CD4-positive, alpha-beta memory T cell (primary cell): ENCODE measurements at regions not wholly inside any gene's neighbourhood (a gene's known extent, or its start where the extent isn't known, plus 50 kb on each side); places are given as distances from the start of the nearest gene placed in this dataset.

Source experiments
- CTCF ChIA-PET: fragments of 350-600 bp; sonication (Branson Sonifier 250); formaldehyde crosslinking; loops from one replicate; lab custom pipeline; 2021; ENCODE audit warnings: inconsistent platforms; ENCODE audit not compliant: partially characterized antibody; lab: Charles Lee
- POLR2A ChIA-PET: fragments of 350-600 bp; sonication (Branson Sonifier 250); formaldehyde crosslinking; loops from one replicate; lab custom pipeline; 2021; ENCODE audit not compliant: partially characterized antibody; lab: Charles Lee
- DNase-seq, 5 donors: peaks; one replicate each; pipeline versions ENCODE4 v3.0.0 to v3.0.0-alpha.2; 2020 to 2022; ENCODE audit warnings: mixed read lengths in 1 of 5
- H3K27ac ChIP-seq: one replicate; pipeline ENCODE4 v1.7.0; 2013; ENCODE audit warnings: low read depth, low read length
- H3K27me3 ChIP-seq: 2 replicates; pipeline ENCODE4 v1.7.0; 2013; ENCODE audit warnings: mild to moderate bottlenecking, low read length, moderate library complexity; ENCODE audit not compliant: insufficient read depth
- H3K36me3 ChIP-seq: 2 replicates; pipeline ENCODE4 v1.7.0; 2013; ENCODE audit warnings: mild to moderate bottlenecking, low read length, moderate library complexity; ENCODE audit not compliant: insufficient read depth
- H3K4me1 ChIP-seq: 2 replicates; pipeline ENCODE4 v1.7.0; 2013; ENCODE audit warnings: mild to moderate bottlenecking, low read length, moderate library complexity; ENCODE audit not compliant: insufficient read depth
- H3K4me3 ChIP-seq, 2 donors: one replicate each; pipeline ENCODE4 v1.7.0; 2013; ENCODE audit warnings: low read length in 2 of 2, mild to moderate bottlenecking in 1 of 2
- H3K9me3 ChIP-seq, 2 donors: one replicate each; pipeline ENCODE4 v1.7.0; 2013; ENCODE audit warnings: low read length in 2 of 2, control low read depth in 1 of 2; ENCODE audit not compliant: control insufficient read depth in 1 of 2
- H3K27ac Mint-ChIP-seq, 7 donors: one replicate each; pipeline ENCODE4 v1.8.0; 2020 to 2021; ENCODE audit warnings: mixed read lengths in 7 of 7, mild to moderate bottlenecking in 6 of 7, inconsistent platforms in 3 of 7, moderate library complexity in 3 of 7
- H3K27me3 Mint-ChIP-seq, 2 donors: one replicate each; pipeline ENCODE4 v1.8.0; 2020 to 2021; ENCODE audit warnings: mixed read lengths in 2 of 2
- H3K36me3 Mint-ChIP-seq, 2 donors: one replicate each; pipeline ENCODE4 v1.8.0; 2020 to 2021; ENCODE audit warnings: mixed read lengths in 2 of 2, inconsistent platforms in 1 of 2, mild to moderate bottlenecking in 1 of 2
- H3K4me1 Mint-ChIP-seq, 4 donors: one replicate each; pipeline ENCODE4 v1.8.0; 2020 to 2021; ENCODE audit warnings: mixed read lengths in 4 of 4, mild to moderate bottlenecking in 1 of 4
- H3K4me3 Mint-ChIP-seq, 8 donors: one replicate each; pipeline ENCODE4 v1.8.0; 2020 to 2021; ENCODE audit warnings: mixed read lengths in 8 of 8, mild to moderate bottlenecking in 7 of 8, moderate library complexity in 6 of 8, inconsistent platforms in 3 of 8
- H3K9me3 Mint-ChIP-seq, 8 donors: one replicate each; pipeline ENCODE4 v1.8.0; 2020 to 2021; ENCODE audit warnings: mixed read lengths in 8 of 8, mild to moderate bottlenecking in 5 of 8, inconsistent platforms in 3 of 8, moderate library complexity in 1 of 8
- intact Hi-C: fragments of 100-400 bp; cut with micrococcal nuclease; formaldehyde crosslinking; loops from one replicate; pipeline ENCODE4 v1.15.1; 2023

- CTCF ChIA-PET = no interaction called here
- no peaks in the 10 kb centered on the region for H3K4me1 ChIP-seq
- DNase-seq = no peak
- Mint-ChIP-seq H3K27me3 (no peaks in the 10 kb centered on the region), H3K9me3 (peaks cover 0 to 12% (median 4%) of the 10 kb centered on the region in 8 donors), H3K4me3 (no peak overlapping the region), H3K27ac (no peak overlapping the region), H3K4me1 (no peaks in the 10 kb centered on the region), H3K36me3 (no peaks in the 10 kb centered on the region)
- no peaks in the 10 kb centered on the region for H3K27me3 ChIP-seq
- H3K36me3 ChIP-seq = no peaks in the 10 kb centered on the region
- H3K9me3 ChIP-seq = peaks cover 0 to 5% of the 10 kb centered on the region in 2 donors
- no peak overlapping the region for H3K4me3 ChIP-seq
- H3K27ac ChIP-seq = no peak overlapping the region
- intact Hi-C loops = no loop called here
- POLR2A ChIA-PET = no interaction called here
These were observed 698.9 kb downstream of the GALR1 start for GRCh38 chr18:77948567-77948966.

- Histone ChIP-seq H3K27ac (no peak overlapping the region), H3K27me3 (no peaks in the 10 kb centered on the region), H3K36me3 (no peaks in the 10 kb centered on the region), H3K9me3 (peaks cover 0 to 5% of the 10 kb centered on the region in 2 donors), H3K4me3 (no peak overlapping the region), H3K4me1 (no peaks in the 10 kb centered on the region)
- no peak for DNase-seq
- no peaks in the 10 kb centered on the region for H3K4me1 Mint-ChIP-seq
- H3K27me3 Mint-ChIP-seq = no peaks in the 10 kb centered on the region
- intact Hi-C loops = no loop called here
- ChIA-PET POLR2A (no interaction called here), CTCF (no interaction called here)
- H3K9me3 Mint-ChIP-seq = peaks cover 0 to 17% (median 4%) of the 10 kb centered on the region in 8 donors
- H3K27ac Mint-ChIP-seq = no peak overlapping the region
- H3K36me3 Mint-ChIP-seq = no peaks in the 10 kb centered on the region
- H3K4me3 Mint-ChIP-seq = no peak overlapping the region
These were observed 699.8 kb downstream of the GALR1 start for GRCh38 chr18:77949355-77949973.

- H3K36me3 Mint-ChIP-seq = no peaks in the 10 kb centered on the region
- peaks cover 0 to 9% (median 2%) of the 10 kb centered on the region in 8 donors for H3K9me3 Mint-ChIP-seq
- CTCF ChIA-PET = no interaction called here
- no peaks in the 10 kb centered on the region for H3K4me1 Mint-ChIP-seq
- H3K4me3 Mint-ChIP-seq = no peak overlapping the region
- Histone ChIP-seq H3K36me3 (no peaks in the 10 kb centered on the region), H3K27ac (no peak overlapping the region), H3K9me3 (no peaks in the 10 kb centered on the region), H3K4me3 (no peak overlapping the region), H3K4me1 (no peaks in the 10 kb centered on the region), H3K27me3 (no peaks in the 10 kb centered on the region)
- POLR2A ChIA-PET = no interaction called here
- intact Hi-C loops = no loop called here
- H3K27me3 Mint-ChIP-seq = no peaks in the 10 kb centered on the region
- no peak overlapping the region for H3K27ac Mint-ChIP-seq
- no peak for DNase-seq
These were observed 709.6 kb downstream of the GALR1 start for GRCh38 chr18:77959248-77959647.

GRCh38 chr18:77960791-77961410 lies 711.3 kb downstream of the GALR1 start:
- Mint-ChIP-seq H3K4me1 (no peaks in the 10 kb centered on the region), H3K36me3 (no peaks in the 10 kb centered on the region), H3K27ac (no peak overlapping the region), H3K9me3 (peaks cover 0 to 6% (median 2%) of the 10 kb centered on the region in 8 donors), H3K27me3 (no peaks in the 10 kb centered on the region), H3K4me3 (no peak overlapping the region)
- CTCF ChIA-PET = no interaction called here
- H3K9me3 ChIP-seq = no peaks in the 10 kb centered on the region
- no peaks in the 10 kb centered on the region for H3K4me1 ChIP-seq
- no peaks in the 10 kb centered on the region for H3K27me3 ChIP-seq
- POLR2A ChIA-PET = no interaction called here
- H3K36me3 ChIP-seq = no peaks in the 10 kb centered on the region
- DNase-seq = no peak
- intact Hi-C loops = no loop called here
- H3K27ac ChIP-seq = no peak overlapping the region
- no peak overlapping the region for H3K4me3 ChIP-seq

GRCh38 chr18:77967071-77967470 lies 717.4 kb downstream of the GALR1 start:
- Mint-ChIP-seq H3K9me3 (peaks cover 0 to 6% (median 0%) of the 10 kb centered on the region in 8 donors), H3K27me3 (peaks cover 0 to 2% of the 10 kb centered on the region in 2 donors), H3K36me3 (no peaks in the 10 kb centered on the region), H3K27ac (no peak overlapping the region), H3K4me1 (no peaks in the 10 kb centered on the region), H3K4me3 (no peak overlapping the region)
- no peak for DNase-seq
- ChIA-PET POLR2A (no interaction called here), CTCF (no interaction called here)
- Histone ChIP-seq H3K9me3 (no peaks in the 10 kb centered on the region), H3K4me1 (no peaks in the 10 kb centered on the region), H3K36me3 (no peaks in the 10 kb centered on the region), H3K27me3 (no peaks in the 10 kb centered on the region), H3K27ac (no peak overlapping the region), H3K4me3 (no peak overlapping the region)
- intact Hi-C loops = no loop called here

- Mint-ChIP-seq H3K27ac (no peak overlapping the region), H3K36me3 (no peaks in the 10 kb centered on the region), H3K27me3 (peaks cover 1 to 2% of the 10 kb centered on the region in 2 donors), H3K4me1 (no peaks in the 10 kb centered on the region), H3K9me3 (peaks cover 0 to 2% (median 0%) of the 10 kb centered on the region in 8 donors), H3K4me3 (no peak overlapping the region)
- DNase-seq = no peak
- Histone ChIP-seq H3K27me3 (no peaks in the 10 kb centered on the region), H3K36me3 (no peaks in the 10 kb centered on the region), H3K27ac (no peak overlapping the region), H3K4me3 (no peak overlapping the region), H3K4me1 (no peaks in the 10 kb centered on the region), H3K9me3 (no peaks in the 10 kb centered on the region)
- intact Hi-C loops = no loop called here
- ChIA-PET CTCF (no interaction called here), POLR2A (no interaction called here)
These were observed 718.1 kb downstream of the GALR1 start for GRCh38 chr18:77967791-77968190.

- no peak overlapping the region for H3K4me3 ChIP-seq
- Mint-ChIP-seq H3K27me3 (peaks cover 1 to 2% of the 10 kb centered on the region in 2 donors), H3K27ac (no peak overlapping the region), H3K4me3 (no peak overlapping the region), H3K4me1 (no peaks in the 10 kb centered on the region), H3K36me3 (no peaks in the 10 kb centered on the region), H3K9me3 (peaks cover 0 to 5% (median under 1%) of the 10 kb centered on the region in 8 donors)
- H3K9me3 ChIP-seq = no peaks in the 10 kb centered on the region
- no peaks in the 10 kb centered on the region for H3K27me3 ChIP-seq
- no peak overlapping the region for H3K27ac ChIP-seq
- CTCF ChIA-PET = no interaction called here
- intact Hi-C loops = no loop called here
- POLR2A ChIA-PET = no interaction called here
- no peak for DNase-seq
- H3K4me1 ChIP-seq = no peaks in the 10 kb centered on the region
- H3K36me3 ChIP-seq = no peaks in the 10 kb centered on the region
These were observed 720.3 kb downstream of the GALR1 start for GRCh38 chr18:77969972-77970371.
